OCI-LY1 (cell line): ENCODE measurements at regions not wholly inside any gene's neighbourhood (a gene's known extent, or its start where the extent isn't known, plus 50 kb on each side); places are given as distances from the start of the nearest gene placed in this dataset.

Source experiments
- EZH2 ChIP-seq: fragments of 200-600 bp; sonication (generic), shearing (Covaris generic); IDR thresholded peaks from 2 replicates; pipeline ENCODE4 v1.8.0; 2017; ENCODE audit warnings: borderline replicate concordance, mixed run types, mild to moderate bottlenecking, antibody characterized with exemption, low read length, moderate library complexity, mixed read lengths
- TF ChIP-seq, protein P1 (sequence below): fragments of 200-600 bp; sonication (generic), shearing (Covaris generic); IDR thresholded peaks from 2 replicates; pipeline ENCODE4 v1.5.1; 2017; ENCODE audit warnings: mild to moderate bottlenecking, antibody characterized with exemption, low read length, moderate library complexity, mixed read lengths

DNA sequence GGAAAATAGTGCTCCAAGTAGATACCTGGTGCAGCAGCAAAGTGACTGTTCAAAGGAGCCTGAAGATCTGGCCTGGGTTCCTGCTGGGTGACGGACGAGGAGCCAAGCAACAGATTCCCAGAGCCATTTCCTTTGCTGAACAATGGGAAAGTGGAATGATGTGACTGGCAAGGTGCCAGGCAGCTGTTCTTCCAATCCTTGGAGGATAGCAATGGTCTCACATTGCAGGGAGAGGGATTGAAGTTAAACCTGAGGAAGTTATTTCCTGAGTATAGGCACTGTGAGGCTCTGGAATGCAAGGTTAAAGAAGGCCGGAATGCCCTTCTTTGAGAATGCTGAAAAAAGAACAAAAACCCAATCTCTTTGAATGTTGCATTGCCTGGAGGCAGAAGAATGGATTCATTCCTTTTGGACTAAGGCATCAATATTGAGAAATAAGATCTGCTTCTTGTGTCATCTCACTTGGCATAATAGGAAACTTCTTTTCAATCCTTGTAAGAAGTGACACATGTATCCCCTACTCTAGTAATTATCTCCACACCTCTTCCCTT, 223.8 kb downstream of the BLID start:
- TF ChIP-seq, protein P1, sequence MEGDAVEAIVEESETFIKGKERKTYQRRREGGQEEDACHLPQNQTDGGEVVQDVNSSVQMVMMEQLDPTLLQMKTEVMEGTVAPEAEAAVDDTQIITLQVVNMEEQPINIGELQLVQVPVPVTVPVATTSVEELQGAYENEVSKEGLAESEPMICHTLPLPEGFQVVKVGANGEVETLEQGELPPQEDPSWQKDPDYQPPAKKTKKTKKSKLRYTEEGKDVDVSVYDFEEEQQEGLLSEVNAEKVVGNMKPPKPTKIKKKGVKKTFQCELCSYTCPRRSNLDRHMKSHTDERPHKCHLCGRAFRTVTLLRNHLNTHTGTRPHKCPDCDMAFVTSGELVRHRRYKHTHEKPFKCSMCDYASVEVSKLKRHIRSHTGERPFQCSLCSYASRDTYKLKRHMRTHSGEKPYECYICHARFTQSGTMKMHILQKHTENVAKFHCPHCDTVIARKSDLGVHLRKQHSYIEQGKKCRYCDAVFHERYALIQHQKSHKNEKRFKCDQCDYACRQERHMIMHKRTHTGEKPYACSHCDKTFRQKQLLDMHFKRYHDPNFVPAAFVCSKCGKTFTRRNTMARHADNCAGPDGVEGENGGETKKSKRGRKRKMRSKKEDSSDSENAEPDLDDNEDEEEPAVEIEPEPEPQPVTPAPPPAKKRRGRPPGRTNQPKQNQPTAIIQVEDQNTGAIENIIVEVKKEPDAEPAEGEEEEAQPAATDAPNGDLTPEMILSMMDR = no peak
- TF ChIP-seq EZH2 = no peak
